ENCODE measurements at regions not wholly inside any gene's neighbourhood (a gene's known extent, or its start where the extent isn't known, plus 50 kb on each side); places are given as distances from the start of the nearest gene placed in this dataset.
"Not testable (repeated sequence)": the region's sequence is repeated elsewhere in the genome, so short reads cannot be mapped to it uniquely, and the experiment has no call there.

DNA sequence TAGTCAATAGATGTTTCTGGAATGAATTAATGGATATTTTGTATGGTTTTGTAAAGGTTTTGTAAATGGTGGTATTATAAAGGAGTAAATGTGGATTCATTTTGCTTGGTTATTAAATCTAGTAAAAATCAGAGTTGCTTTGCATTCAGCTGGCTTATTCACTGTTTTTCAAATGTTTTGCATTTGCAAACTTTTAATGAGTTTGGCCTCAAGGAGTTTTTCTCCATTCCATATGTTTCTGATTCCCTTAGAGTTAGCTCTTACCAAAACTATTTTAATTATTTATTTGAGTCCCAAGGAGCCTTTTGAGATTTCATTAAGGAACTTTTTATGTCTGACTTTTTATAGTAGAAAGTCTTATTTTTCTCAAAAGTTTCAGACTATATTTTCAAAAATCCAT, 992.2 kb downstream of the DIPK2A start:
- no peak for DNase-seq

GRCh38 chr3:144966560-144966959, 994.9 kb downstream of the DIPK2A start:
- no peak for DNase-seq

DNA sequence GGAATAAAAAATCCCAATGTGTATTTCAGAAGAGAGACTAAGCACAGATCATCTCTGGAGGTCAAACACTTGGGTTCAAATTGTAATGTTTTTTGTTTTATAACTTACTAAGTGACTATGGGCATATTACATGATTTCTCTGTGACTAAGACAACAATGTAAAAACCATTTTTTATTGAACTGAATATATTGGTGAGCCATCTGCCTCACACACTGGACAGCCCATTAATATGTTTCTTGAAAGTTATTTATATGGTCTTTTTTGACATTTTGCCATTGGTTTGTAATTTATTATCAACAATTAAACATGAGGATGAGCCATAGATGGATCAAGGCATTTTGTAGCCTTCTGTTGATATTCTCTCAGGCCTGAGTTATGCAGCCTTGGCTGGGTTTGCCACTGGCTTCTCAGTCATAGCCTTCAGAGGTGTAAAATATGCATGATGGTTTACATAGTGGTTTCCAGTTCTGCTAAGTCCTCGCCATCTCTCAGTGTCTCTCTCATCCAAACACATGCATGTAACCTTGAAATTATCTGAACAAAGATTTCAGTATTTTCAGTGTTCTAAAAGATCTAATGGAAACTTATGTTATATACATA, 997.2 kb downstream of the DIPK2A start:
- no peak for DNase-seq

DNA sequence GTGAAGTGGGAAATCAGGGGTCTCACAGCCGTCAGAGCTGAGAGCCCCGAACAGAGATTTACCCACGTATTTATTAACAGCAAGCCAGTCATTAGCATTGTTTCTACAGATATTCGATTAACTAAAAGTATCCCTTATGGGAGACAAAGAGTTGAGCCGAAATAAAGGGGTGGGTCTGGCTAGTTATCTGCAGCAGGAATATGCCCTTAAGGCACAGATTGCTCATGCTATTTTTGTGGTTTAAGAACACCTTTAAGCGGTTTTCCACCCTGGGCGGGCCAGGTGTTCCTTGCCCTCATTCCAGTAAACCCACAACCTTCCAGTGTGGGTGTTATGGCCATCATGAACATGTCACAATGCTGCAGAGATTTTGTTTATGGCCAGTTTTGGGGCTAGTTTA, 1012.9 kb downstream of the DIPK2A start:
- not testable (repeated sequence) for DNase-seq

DNA sequence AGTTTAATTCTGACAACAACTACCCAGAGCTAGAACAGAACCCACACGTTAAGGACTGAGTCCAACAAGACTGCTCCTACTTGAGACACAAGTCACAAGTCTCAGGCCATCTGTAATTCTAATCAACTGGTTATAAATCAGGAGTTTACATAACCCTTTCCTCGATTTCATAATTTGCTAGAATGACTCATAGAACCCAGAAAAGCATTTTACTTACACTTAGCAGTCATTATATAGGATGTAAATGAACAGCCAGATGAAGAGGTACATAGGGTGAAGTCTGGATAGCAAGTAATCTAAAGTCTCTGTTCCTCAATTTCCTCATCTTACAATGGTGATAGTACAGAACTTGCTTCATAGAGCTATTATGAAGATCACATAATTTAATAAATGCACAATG, 1018.2 kb downstream of the DIPK2A start:
- no peak for DNase-seq

DNA sequence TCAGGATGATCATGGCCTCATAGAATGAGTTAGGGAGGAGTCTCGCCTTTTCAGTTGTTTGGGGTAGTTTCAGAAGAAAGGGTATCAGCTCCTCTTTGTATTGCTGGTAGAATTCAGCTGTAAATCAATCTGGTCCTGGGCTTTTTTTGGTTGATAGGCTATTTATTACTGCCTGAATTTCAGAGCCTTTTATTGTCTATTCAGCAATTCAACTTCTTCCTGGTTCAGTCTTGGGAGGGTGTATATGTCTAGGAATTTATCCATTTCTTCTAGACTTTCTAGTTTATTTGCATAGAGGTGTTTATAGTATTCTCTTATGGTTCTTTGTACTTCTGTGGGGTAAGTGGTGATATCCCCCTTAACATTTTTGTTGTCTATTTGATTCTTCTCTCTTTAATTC, 1024.2 kb downstream of the DIPK2A start:
- DNase-seq: no peak

- no peak for DNase-seq
Measured at GRCh38 chr3:145005427-145005826, 1033.8 kb downstream of the DIPK2A start.

- DNase-seq: no peak
Measured at GRCh38 chr3:145006271-145006670, 1034.6 kb downstream of the DIPK2A start.

DNA sequence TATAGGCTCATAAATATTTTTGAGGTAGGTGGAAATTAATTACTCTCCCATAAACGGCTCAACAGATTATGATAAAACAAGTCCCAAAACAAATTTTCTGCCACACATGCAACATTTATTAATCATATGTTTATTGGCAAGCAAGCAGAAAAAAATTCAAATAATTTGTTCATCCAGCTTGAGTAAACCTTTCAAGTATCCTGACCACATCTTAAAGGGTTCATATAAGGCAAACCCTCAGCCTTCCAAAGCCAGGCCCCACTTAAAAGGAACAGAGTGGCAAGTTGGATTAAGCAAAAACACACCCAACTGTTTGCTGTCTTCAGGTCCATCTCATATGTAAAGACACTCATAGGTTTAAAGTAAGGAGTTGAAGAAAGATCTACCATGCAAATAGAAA, 1042.3 kb downstream of the DIPK2A start:
- DNase-seq: no peak

DNA sequence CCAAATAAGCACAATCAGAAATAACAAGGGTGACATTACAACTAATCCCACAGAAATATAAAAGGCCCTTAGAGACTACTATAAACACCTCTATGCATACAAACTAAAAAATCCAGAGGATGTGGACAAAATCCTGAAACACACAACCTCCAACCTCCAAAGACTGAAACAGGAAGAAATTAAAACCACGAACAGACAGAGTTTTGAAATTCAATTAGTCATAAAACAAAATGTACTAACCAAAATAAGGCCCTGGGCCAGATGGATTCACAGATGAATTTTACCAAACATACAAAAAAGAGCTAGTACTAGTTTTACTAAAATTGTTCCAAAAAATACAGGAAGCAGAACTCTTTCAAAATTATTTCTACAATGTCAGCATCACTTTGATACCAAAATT, 1043.6 kb downstream of the DIPK2A start:
- DNase-seq: no peak

GRCh38 chr3:145017959-145018358, 1046.3 kb downstream of the DIPK2A start:
- no peak for DNase-seq

DNA sequence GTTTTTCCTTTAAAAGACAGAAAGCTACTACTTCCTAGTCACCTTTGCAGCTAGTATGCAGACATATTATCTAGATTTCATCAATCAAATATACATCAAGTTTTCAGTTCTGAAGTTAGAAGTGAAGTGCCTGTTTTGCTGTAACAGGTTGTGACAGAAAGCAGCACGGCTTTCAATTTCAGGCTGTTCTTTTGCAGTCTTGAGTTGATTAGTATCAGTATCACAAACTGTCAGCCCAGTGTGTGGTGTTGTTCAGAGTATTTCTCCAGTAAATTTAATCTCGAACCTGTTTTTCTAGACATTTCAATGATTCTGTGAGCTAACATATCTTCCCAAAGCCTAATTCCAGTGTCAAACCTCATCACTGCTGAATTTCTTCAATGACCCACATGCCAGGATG, 1050.8 kb downstream of the DIPK2A start:
- no peak for DNase-seq

DNA sequence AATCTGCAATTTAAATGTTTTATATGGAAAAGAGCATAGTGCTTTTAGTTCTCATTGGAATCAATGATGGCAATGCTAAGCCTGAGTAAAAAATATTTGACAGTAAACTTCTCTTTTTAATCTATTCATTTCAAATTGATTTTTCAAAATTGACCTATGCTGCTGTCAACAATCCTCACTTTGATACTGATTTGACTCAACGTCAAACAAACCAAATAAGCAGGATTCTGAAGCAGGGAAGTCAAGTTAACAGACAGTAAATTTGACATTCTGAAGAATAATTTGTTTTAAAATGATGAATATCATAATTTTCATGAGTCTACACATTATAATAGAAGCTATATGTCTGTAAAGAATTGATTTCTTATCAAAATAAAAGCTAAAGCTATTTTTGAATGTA, 1053.1 kb downstream of the DIPK2A start:
- no peak for DNase-seq

DNA sequence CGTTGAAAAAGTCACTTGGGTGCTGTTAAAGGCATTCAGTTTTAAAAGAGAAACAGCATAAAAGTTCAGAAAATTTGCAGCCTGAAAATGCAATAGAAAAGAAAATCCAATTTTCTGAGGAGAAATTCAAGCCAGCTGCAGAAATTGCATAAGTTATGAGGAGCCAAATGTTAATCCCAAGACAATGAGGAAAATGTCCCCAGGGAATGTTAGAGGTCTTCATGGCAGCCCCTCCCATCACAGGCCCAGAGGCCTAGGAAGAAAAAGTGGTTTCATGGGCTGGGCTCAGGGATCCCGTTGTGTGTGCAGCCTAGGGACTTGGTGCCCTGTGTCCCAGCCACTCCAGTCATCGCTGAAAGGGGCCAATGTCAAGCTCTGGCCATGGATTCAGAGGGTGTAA, 1055.6 kb downstream of the DIPK2A start:
- DNase-seq: not testable (repeated sequence)

DNA sequence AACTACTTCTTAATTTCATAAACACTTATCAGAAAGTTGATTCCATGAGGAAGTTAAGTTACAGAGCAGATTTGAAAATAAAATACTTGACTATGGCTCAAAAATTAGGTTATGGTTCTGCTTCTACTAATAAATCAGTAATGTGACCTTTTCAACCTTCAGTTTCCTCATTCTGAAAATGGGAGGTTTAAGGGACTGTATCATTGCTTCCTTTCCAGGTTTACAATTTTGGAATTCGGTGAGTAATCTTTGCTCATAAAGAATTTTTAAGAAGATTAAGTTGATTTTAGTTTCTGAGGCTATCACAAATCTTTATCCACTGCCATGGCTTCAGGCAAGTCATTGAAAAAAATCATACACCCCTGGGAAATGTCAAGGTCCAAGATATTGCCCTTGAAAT, 1061.2 kb downstream of the DIPK2A start:
- DNase-seq: no peak

- DNase-seq: no peak
Measured at GRCh38 chr3:145035682-145036081, 1064.1 kb downstream of the DIPK2A start.

DNA sequence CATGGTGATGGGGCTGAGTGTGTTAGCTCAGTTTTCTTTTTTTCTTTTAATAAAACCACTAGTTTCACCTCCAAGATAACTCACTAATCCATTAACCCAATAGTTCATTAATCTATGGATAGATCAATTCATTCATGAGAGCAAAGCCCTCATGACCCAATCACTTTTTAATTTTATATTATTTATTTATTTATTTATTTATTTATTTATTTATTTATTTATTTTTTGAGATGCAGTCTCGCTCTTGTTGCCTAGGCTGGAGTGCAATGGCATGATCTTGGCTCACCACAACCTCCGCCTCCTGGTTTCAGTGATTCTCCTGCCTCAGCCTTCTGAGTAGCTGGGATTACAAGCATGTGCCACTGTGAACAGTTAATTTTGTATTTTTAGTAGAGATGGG, 1082.4 kb downstream of the DIPK2A start:
- not testable (repeated sequence) for DNase-seq

- no peak for DNase-seq
Measured at GRCh38 chr3:145055375-145056076, 1083.9 kb downstream of the DIPK2A start.

- no peak for DNase-seq
Measured at GRCh38 chr3:145058483-145058882, 1086.9 kb downstream of the DIPK2A start.

DNA sequence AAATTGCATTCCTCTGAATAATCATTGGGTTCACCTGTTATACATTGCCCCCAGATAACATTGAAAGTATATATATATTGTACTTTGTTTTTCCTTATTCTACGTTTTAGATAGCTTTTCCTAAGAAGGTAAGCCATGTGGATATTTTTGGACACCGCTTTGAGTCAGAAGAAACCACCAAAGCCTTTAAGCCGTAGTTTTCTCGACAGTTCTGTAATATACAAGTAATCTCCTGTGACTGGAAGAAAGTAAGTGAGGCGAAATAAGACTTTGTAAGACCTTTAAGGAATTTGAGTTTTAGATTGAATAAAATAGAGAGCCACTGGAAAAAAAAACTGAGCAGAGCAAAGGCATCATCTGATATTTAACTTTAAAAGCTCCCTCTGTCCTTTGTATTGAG, 1092.0 kb downstream of the DIPK2A start:
- DNase-seq: no peak

GRCh38 chr3:145070795-145071194, 1090.2 kb downstream of the PLOD2 start:
- no peak for DNase-seq

DNA sequence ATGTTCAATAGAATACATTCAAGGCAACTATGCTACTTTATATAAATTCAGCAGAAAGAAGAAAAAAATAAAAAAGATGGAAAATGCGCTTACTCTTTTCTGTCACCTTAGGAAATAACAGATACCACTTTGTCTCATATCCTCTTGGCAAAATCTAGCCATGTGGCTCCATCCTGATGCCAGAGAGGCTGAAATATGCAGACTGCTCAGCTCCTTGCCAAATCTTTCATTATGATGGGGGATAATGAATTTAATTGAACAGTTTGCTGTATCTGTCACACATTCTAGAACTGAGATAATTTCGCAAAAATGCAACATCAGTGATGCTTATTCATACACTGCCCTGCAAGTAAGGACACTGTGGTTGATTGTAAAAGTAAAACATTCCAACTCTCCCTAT, 1081.5 kb downstream of the PLOD2 start:
- no peak for DNase-seq

DNA sequence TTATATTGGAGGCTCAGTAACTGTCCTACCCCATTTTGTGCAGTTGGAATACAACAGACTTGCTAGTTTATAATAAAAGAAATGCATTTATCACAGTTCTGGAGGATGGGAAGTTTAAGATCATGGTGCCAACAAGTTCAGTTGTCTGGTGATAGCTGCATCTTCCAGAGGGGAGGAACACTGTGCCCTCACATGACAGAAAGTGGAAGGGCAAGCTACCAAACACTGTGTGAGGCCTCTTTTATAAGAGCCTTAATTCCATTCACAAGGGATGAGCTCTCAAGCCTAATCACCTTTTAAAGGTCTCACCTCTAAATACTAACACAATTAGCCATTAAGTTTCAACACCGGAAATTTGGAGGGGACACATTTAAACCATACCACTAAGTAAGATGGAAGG, 1073.9 kb downstream of the PLOD2 start:
- DNase-seq: no peak

GRCh38 chr3:145088917-145089316, 1072.1 kb downstream of the PLOD2 start:
- DNase-seq: no peak

GRCh38 chr3:145089337-145089736, 1071.6 kb downstream of the PLOD2 start:
- DNase-seq: no peak

All from NCI-H2227 treated with DMSO at 0.1 percent for 48 hours (cell line).